DND-41 (cell line): ENCODE measurements at regions not wholly inside any gene's neighbourhood (a gene's known extent, or its start where the extent isn't known, plus 50 kb on each side); places are given as distances from the start of the nearest gene placed in this dataset.
"Not testable (repeated sequence)": the region's sequence is repeated elsewhere in the genome, so short reads cannot be mapped to it uniquely, and the experiment has no call there.

Source experiments
- ATAC-seq: fragments of 200-7000 bp; cut with Tn5 transposase; 3 replicates; pipeline ENCODE4 v1.9.1; 2021; ENCODE audit warnings: low read depth; ENCODE audit not compliant: insufficient read depth
- DNase-seq: peaks from one replicate; pipeline ENCODE4 v3.0.0-alpha.2; 2020
- H2AFZ ChIP-seq: 2 replicates; pipeline ENCODE4 v1.6.0; 2012; ENCODE audit warnings: low read depth, low read length
- H3K27ac ChIP-seq: 2 replicates; pipeline ENCODE4 v1.5.1; 2012; ENCODE audit warnings: low read length, inconsistent platforms
- H3K27me3 ChIP-seq: fragments of 200-600 bp; sonication (generic); 2 replicates; pipeline ENCODE4 v1.6.0; 2012; ENCODE audit warnings: low read length, mild to moderate bottlenecking, inconsistent platforms; ENCODE audit not compliant: insufficient read depth, poor library complexity
- H3K36me3 ChIP-seq: 2 replicates; pipeline ENCODE4 v1.5.1; 2012; ENCODE audit warnings: low read length, inconsistent platforms; ENCODE audit not compliant: insufficient read depth
- H3K4me1 ChIP-seq: 2 replicates; pipeline ENCODE4 v1.5.1; 2012; ENCODE audit warnings: mild to moderate bottlenecking, low read length; ENCODE audit not compliant: insufficient read depth
- H3K4me2 ChIP-seq: 2 replicates; pipeline ENCODE4 v1.6.0; 2012; ENCODE audit warnings: mild to moderate bottlenecking, moderate library complexity, low read length, inconsistent platforms; ENCODE audit not compliant: insufficient read depth
- H3K4me3 ChIP-seq, 2 experiments: fragments of 200-600 bp in 1 of 2; shearing (Covaris generic) in 1 of 2; 2 replicates each; pipeline ENCODE4 v1.5.1; 2012 to 2016; ENCODE audit warnings: inconsistent platforms in 2 of 2, low read length in 2 of 2, mild to moderate bottlenecking in 2 of 2, low read depth in 1 of 2, moderate library complexity in 1 of 2
- H3K79me2 ChIP-seq: 2 replicates; pipeline ENCODE4 v1.6.0; 2012; ENCODE audit warnings: low read length, inconsistent platforms; ENCODE audit not compliant: insufficient read depth
- H3K9ac ChIP-seq: 2 replicates; pipeline ENCODE4 v1.6.0; 2012; ENCODE audit warnings: low read depth, mild to moderate bottlenecking, inconsistent platforms, low read length, moderate library complexity
- H3K9me3 ChIP-seq: 2 replicates; pipeline ENCODE4 v1.5.1; 2012; ENCODE audit warnings: low read length, moderate library complexity, mild to moderate bottlenecking, inconsistent platforms; ENCODE audit not compliant: insufficient read depth, severe bottlenecking
- H4K20me1 ChIP-seq: 2 replicates; pipeline ENCODE4 v1.6.0; 2012; ENCODE audit warnings: low read length; ENCODE audit not compliant: insufficient read depth
- EZH2 ChIP-seq: IDR thresholded peaks from 3 replicates; pipeline ENCODE4 v1.6.1; 2012; ENCODE audit warnings: borderline replicate concordance, low read depth, mild to moderate bottlenecking, moderate library complexity, low read length, inconsistent platforms; ENCODE audit not compliant: severe bottlenecking
- TF ChIP-seq, protein P1 (sequence below): IDR thresholded peaks from 2 replicates; pipeline ENCODE4 v1.5.1; 2012; ENCODE audit warnings: borderline replicate concordance, low read length, moderate library complexity, mild to moderate bottlenecking; ENCODE audit not compliant: poor library complexity, severe bottlenecking; ENCODE audit errors: extremely low read depth

DNA sequence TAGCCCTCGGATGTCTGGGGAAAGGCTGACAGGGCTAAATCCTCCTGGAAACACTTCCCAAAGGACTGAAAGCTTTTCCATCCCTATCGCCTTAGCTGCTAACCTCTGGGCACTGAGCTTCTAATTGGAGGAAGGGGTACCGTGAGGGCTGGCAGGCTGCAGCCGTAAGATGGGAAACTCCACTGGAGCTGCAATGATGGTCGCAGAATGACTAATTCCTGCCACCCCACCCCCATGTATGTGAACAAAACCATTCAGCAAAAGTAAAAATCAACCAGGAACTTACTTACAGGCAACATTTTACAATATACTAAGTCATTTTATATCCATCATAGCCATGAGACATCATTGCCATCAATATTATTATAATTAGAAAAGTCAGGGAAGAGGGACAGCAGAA lies 133.3 kb downstream of the ABCC12 start:
- H3K27me3 ChIP-seq: no peaks in the 10 kb centered on the region
- no peak overlapping the region for H3K27ac ChIP-seq
- H3K79me2 ChIP-seq: no peaks in the 10 kb centered on the region
- H3K4me3 ChIP-seq: no peak overlapping the region
- no peak overlapping the region for H3K4me2 ChIP-seq
- H3K4me1 ChIP-seq: no peaks in the 10 kb centered on the region
- TF ChIP-seq, protein P1, sequence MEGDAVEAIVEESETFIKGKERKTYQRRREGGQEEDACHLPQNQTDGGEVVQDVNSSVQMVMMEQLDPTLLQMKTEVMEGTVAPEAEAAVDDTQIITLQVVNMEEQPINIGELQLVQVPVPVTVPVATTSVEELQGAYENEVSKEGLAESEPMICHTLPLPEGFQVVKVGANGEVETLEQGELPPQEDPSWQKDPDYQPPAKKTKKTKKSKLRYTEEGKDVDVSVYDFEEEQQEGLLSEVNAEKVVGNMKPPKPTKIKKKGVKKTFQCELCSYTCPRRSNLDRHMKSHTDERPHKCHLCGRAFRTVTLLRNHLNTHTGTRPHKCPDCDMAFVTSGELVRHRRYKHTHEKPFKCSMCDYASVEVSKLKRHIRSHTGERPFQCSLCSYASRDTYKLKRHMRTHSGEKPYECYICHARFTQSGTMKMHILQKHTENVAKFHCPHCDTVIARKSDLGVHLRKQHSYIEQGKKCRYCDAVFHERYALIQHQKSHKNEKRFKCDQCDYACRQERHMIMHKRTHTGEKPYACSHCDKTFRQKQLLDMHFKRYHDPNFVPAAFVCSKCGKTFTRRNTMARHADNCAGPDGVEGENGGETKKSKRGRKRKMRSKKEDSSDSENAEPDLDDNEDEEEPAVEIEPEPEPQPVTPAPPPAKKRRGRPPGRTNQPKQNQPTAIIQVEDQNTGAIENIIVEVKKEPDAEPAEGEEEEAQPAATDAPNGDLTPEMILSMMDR: no peak
- no peak for TF ChIP-seq EZH2
- H3K9ac ChIP-seq: no peak overlapping the region
- no peaks in the 10 kb centered on the region for H3K36me3 ChIP-seq
- ATAC-seq: no peak
- no peak for DNase-seq
- no peaks in the 10 kb centered on the region for H3K9me3 ChIP-seq
- no peak overlapping the region for H2AFZ ChIP-seq
- H4K20me1 ChIP-seq: no peaks in the 10 kb centered on the region

DNA sequence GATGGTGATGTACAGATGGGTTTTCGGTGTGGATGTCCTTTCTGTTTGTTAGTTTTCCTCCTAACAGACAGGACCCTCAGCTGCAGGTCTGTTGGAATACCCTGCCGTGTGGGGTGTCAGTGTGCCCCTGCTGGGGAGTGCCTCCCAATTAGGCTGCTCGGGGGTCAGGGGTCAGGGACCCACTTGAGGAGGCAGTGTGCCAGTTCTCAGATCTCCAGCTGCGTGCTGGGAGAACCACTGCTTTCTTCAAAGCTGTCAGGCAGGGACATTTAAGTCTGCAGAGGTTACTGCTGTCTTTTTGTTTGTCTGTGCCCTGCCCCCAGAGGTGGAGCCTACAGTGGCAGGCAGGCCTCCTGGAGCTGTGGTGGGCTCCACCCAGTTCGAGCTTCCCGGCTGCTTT lies 135.2 kb downstream of the ABCC12 start:
- H3K27ac ChIP-seq, H3K9me3 ChIP-seq, H3K9ac ChIP-seq, H4K20me1 ChIP-seq, H3K4me2 ChIP-seq, H3K4me3 ChIP-seq, H3K36me3 ChIP-seq, DNase-seq, H3K4me1 ChIP-seq, ATAC-seq, H3K79me2 ChIP-seq, H3K27me3 ChIP-seq, H2AFZ ChIP-seq: not testable (repeated sequence)

DNA sequence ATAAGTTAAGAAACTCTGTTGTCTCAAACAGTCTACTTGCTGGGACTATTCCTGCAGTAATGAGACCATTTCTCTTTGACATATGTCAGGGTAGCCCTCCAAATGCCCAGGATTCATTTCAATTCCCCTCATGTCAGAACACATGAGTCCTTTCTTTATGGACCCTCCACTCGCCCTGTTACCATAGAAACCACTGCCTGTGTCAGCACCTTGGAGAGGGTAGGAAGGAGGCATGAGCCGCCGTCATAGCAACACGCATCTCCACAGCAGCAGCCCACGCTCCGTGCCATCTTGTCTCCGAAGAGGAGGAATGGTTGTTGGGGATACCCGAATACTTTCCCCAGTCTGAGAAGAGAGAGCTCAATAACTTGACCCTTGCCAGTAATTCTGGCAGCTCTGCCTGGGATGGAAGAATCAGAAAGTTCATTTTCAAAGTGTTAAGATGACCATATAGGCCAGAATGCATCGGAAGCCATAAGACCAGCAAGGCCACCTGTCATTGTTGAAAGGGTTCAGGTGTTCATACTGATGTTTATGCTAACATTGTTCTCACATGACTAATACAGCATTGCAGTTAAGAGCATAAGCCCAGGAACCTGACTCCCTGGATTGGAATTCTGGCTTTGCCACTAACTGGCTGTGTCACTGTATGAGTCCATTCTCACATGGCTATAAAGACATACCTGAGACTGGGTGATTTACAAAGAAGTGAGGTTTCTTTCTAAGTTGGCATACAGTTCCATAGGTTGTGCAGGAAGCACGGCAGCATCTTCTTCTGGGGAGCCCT lies 141.3 kb downstream of the ABCC12 start:
- Histone ChIP-seq H3K4me1 (no peaks in the 10 kb centered on the region), H4K20me1 (no peaks in the 10 kb centered on the region), H3K9me3 (no peaks in the 10 kb centered on the region), H2AFZ (no peak overlapping the region), H3K4me3 (no peak overlapping the region), H3K4me2 (no peak overlapping the region), H3K9ac (no peak overlapping the region), H3K79me2 (no peaks in the 10 kb centered on the region), H3K27ac (no peak overlapping the region), H3K36me3 (no peaks in the 10 kb centered on the region), H3K27me3 (no peaks in the 10 kb centered on the region)
- DNase-seq (no peak), ATAC-seq (no peak)
- TF ChIP-seq EZH2: no peak
- TF ChIP-seq, protein P1: no peak

DNA sequence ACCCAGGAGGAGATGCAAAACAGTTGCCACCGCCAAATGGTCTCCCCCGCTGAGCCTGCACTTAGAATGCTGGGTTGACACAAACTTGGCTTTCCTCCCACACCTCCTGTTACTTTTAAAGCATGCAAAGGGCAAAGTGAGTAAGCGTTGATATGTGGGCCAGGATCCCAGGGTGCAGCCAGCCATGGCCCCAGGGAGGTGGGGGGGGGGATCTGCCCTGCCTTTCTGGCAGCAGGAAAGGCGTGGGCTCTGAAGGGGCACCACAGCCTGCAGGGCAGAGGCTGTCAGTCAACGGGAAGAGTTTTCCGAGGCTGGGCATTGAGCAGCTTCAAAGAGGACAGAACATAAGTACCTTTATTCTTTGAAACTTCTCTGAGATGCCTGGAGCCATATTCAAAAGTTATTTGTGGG lies 142.3 kb downstream of the ABCC12 start:
- Histone ChIP-seq H3K4me2 (no peak overlapping the region), H3K4me1 (no peaks in the 10 kb centered on the region), H3K9me3 (no peaks in the 10 kb centered on the region), H4K20me1 (no peaks in the 10 kb centered on the region), H3K4me3 (no peak overlapping the region), H2AFZ (no peak overlapping the region), H3K27me3 (no peaks in the 10 kb centered on the region), H3K27ac (no peak overlapping the region), H3K79me2 (no peaks in the 10 kb centered on the region), H3K9ac (no peak overlapping the region), H3K36me3 (no peaks in the 10 kb centered on the region)
- TF ChIP-seq EZH2: no peak
- TF ChIP-seq, protein P1: no peak
- ATAC-seq (no peak), DNase-seq (no peak)
